HG02981 (cell line): ENCODE measurements at regions not wholly inside any gene's neighbourhood (a gene's known extent, or its start where the extent isn't known, plus 50 kb on each side); places are given as distances from the start of the nearest gene placed in this dataset.
"Not testable (repeated sequence)": the region's sequence is repeated elsewhere in the genome, so short reads cannot be mapped to it uniquely, and the experiment has no call there.

ENCODE experiments used
- ATAC-seq: cut with Tn5 transposase; IDR thresholded peaks from one replicate; pipeline ENCODE4 v1.9.1; 2021; ENCODE audit warnings: mild to moderate bottlenecking, moderate library complexity; ENCODE audit not compliant: unreplicated experiment

GRCh38 chr12:33514893-33515292 lies 75.3 kb upstream of the SYT10 start:
- ATAC-seq: no peak

- no peak for ATAC-seq
Measured at GRCh38 chr12:33519566-33519965, 79.9 kb upstream of the SYT10 start.

GRCh38 chr12:33520505-33521302 lies 81.1 kb upstream of the SYT10 start:
- ATAC-seq: not testable (repeated sequence)

GRCh38 chr12:33529031-33529430 lies 89.4 kb upstream of the SYT10 start:
- ATAC-seq: no peak

- no peak for ATAC-seq
Measured at GRCh38 chr12:33529810-33530209, 90.2 kb upstream of the SYT10 start.

GRCh38 chr12:33531261-33531660 lies 91.6 kb upstream of the SYT10 start:
- no peak for ATAC-seq

GRCh38 chr12:33533527-33533926 lies 93.9 kb upstream of the SYT10 start:
- no peak for ATAC-seq

- ATAC-seq: no peak
Measured at GRCh38 chr12:33536431-33536830, 96.8 kb upstream of the SYT10 start.

GRCh38 chr12:33546004-33546403 lies 106.4 kb upstream of the SYT10 start:
- ATAC-seq: no peak

GRCh38 chr12:33547084-33547483 lies 107.5 kb upstream of the SYT10 start:
- no peak for ATAC-seq

- not testable (repeated sequence) for ATAC-seq
Measured at GRCh38 chr12:33550214-33550613, 110.6 kb upstream of the SYT10 start.

- ATAC-seq: no peak
Measured at GRCh38 chr12:33551006-33551405, 111.4 kb upstream of the SYT10 start.

GRCh38 chr12:33555128-33555527 lies 115.5 kb upstream of the SYT10 start:
- no peak for ATAC-seq

GRCh38 chr12:33560653-33561208 lies 121.1 kb upstream of the SYT10 start:
- no peak for ATAC-seq

- ATAC-seq: no peak
Measured at GRCh38 chr12:33562401-33562800, 122.8 kb upstream of the SYT10 start.

GRCh38 chr12:33566403-33566802 lies 126.8 kb upstream of the SYT10 start:
- no peak for ATAC-seq

GRCh38 chr12:33575346-33575745 lies 135.7 kb upstream of the SYT10 start:
- no peak for ATAC-seq

GRCh38 chr12:33581613-33582122 lies 142.0 kb upstream of the SYT10 start:
- ATAC-seq: no peak

- no peak for ATAC-seq
Measured at GRCh38 chr12:33586576-33586975, 147.0 kb upstream of the SYT10 start.

- ATAC-seq: no peak
Measured at GRCh38 chr12:33587354-33587753, 147.7 kb upstream of the SYT10 start.

GRCh38 chr12:33587784-33588712 lies 148.4 kb upstream of the SYT10 start:
- ATAC-seq: peak; percentile 94
